ENCODE measurements at regions not wholly inside any gene's neighbourhood (a gene's known extent, or its start where the extent isn't known, plus 50 kb on each side); places are given as distances from the start of the nearest gene placed in this dataset.
"Not testable (repeated sequence)": the region's sequence is repeated elsewhere in the genome, so short reads cannot be mapped to it uniquely, and the experiment has no call there.

DNA sequence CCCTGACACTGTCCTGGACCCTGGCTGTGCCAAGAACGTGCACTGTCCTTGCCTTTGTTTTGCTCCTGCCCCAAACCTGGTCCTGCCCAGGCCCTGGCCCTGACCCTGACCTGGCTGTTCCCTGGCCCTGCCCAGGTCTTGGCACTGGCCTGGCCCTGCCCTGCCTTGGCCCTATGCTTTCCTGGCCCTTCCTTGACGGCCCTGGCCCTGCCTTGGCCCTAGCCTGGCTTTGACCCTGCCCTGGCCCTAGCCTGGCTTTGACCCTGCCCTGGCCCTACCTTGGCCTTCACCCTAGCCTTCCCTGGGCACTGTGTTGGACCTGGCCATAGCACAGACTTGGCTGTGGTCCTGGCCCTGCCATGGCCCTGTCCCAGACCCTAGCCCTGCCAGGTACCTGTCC, 252.9 kb downstream of the TP53TG3F start:
- not testable (repeated sequence) for ATAC-seq

DNA sequence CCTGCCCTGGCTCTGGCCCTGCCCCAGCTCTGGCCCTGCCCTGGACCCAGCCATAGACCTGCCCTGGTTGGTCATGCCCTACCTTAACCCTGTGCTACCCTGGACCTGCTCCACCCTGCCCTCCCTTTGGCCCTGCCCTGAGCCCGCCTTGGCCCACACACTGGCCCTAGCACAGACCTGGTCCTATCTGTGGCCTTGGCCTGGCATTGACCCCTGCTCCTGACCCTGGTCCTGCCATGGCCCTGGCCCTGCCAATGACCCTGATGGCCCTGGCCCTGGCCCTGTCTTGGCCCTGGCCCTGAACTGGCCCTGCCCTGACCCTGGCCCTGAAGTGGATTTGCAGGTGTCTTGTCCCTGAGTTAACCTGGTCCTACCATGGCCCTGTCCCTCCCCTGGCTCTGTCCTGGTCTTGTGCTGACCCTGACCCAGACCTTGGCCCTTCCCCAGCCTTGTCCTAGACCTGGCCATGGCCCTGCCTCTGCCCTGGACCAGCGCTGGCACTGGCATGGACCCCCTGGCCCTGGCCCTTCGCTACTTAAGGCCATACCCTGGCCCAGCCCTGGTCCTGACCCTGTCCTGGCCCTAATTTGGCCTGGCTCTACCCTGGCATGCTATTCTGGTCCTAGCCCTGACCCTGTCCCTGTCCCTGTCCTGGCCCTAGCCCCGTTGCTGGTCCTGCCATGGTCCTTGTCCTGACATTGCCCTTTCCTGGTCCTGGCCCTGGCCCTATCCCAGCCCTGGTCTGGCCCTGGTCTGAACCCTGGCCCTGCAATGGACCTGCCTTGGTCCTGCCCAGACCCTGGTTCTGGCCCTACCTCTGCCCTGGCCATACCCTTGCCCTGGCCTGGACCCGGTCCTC, 253.7 kb downstream of the TP53TG3F start:
- not testable (repeated sequence) for ATAC-seq

DNA sequence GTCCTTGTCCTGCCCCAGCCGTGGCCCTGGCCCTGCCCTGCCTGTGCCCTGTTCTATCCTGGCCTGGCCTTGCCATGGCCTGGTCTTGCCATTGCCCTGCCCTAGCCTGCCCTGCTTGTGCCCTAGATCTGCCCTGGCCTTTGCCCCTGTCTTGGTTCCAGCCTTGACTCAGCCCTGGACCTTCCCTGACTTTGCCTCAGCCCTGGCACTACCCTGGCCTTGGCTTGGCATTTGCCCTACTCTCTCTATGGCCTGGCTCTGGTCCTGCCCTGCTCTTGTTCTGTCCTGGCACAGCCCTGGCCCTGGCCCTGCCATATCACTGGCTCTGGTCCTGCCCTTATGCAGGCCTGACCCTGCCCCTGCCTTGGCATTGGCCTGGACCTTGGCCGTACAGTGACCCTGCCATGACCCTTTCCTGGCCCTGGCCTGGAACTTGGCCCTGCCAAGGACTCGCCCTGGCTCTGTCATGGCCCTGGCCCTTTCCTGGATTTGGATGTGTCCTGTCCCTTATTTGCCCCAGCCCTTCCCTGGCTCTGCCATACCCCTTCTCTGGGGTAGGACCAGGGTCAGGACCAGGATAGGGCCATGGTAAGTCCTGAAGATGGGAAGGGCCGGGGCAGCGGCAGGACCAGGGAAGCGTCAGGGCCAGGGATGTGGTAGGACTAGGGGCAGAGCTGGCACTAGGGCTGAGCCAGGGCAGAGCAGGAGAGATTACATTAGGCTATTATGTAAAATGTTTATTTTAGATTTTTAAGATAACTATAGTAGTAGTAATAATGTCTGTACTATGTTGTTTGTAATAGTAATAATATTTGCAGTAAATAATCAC, 254.5 kb downstream of the TP53TG3F start:
- not testable (repeated sequence) for ATAC-seq

DNA sequence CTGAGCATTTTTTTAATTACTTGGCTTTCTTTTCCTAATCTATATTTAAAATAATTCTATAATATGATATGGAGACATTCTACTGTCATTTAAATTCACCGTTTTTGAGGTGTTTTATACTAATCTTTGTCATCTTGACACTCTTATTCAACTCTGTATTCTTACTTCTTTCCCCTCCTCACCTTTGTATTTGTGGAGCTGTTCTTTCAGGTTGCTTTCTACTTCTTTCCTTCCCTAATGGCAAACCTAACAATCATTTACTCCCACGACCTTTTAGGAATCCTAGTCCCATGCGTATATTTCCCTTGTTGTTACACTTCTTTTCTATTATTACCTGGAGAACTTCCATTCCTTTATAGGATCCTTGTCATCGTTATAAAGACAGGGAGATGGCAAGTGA, 271.8 kb downstream of the TP53TG3F start:
- not testable (repeated sequence) for ATAC-seq

DNA sequence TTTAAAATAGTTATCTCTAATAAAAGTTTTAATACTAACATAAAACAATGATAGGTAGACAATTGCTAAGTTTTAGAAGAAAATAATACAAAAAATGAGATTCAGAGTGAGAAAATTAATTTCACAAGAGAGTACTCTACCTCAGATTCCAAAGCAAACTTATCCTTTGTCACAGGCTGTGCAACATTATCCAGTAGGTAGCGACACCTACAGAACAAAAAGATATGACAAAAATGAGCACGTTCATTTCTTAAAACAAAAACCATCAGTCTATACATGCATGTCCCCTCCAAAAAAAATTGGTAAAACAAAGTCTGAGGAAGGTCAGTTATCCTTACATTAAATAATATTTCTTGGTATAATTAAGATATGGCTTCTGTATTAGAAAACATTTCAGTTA, 275.2 kb downstream of the TP53TG3F start:
- ATAC-seq = not testable (repeated sequence)

DNA sequence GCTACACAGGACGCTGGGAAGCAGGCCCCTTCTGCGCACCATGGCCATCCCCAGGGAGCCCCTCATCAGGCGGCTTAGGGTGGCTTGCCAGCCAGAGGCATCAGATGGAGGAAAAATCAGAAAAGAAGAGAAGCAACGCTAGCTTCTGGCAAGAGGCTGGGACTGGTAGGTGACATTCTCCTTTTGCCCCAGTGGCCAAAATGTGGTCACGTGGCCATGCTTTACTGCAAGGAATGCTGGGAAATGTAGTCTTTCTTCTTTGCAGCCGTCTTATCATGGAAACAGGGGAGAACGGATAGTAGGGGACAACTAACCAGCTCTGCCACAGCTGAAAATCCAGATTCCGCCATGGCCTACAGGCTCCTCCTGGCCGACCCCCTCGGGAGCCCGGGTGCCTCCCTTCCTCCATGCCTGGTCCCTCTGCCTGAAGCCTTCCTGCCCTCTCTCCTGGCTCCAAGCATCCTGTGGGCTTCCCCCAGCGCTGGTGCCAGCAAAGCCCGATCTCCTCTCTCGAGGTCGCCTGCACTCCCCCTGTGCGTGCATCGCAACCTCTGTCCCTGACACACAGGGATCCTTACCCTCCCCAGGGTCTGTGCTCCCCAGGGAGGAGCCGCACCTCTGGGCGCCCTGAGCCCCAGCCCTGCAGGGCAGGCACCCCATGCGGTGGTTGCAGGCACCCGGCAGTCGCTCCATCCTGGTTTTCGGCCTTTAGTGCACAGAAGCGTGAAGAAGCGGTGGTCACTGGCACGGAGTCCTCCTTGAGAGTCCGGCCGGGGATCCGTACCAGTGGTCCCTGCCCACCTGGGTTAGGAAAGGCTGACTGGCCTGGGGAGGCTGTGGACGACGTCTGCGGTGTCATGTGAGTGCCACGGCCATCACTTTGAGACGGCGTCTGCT, 307.7 kb downstream of the TP53TG3F start:
- not testable (repeated sequence) for ATAC-seq

DNA sequence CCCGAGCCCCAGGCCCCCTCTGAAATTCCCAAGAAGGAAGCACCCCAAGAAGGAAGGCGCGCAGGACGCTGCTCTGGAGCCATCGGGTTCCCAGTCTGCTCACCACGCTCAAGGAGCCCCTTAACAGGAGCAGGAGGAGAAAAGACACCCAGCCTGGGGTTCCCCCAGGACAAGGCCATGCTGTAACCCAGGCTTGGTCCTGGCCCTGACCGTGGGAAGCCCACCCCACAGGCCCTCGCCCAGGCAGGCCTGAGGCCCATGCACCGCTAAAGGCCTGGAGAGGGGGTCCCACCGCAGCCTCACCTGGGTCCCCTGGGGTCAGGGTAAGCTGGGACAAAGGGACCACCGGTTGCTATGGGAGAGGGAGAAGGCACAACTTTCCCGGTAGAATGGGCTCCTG, 309.3 kb downstream of the TP53TG3F start:
- ATAC-seq = not testable (repeated sequence)

DNA sequence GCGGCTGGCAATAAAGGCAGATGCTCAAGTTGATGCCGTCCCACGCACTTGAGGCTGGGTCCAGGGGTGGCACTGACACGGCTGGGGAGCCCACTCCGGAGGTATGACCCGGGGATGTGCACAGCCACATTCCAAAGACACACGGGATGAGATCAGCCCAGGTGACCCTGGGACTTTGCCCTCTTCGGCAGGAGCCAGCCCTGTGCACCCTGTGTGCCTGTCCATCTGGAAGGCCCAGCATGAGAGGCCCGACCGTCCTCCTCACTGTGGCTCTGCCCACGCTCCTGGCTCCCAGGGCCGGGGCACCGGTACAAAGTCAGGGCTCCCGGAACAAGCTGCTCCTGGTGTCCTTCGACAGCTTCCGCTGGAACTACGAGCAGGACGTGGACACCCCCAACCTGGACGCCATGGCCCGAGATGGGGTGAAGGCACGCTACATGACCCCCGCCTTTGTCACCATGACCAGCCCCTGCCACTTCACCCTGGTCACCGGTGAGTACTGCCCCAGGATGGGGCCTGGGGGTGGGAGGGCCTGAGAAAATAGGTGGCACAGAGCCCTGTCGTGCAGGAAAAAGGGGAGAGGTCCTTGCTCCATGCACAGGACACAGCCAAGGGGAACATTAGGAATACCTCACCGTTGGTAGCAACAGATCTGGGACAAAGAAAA, 309.9 kb downstream of the TP53TG3F start:
- ATAC-seq = not testable (repeated sequence)

DNA sequence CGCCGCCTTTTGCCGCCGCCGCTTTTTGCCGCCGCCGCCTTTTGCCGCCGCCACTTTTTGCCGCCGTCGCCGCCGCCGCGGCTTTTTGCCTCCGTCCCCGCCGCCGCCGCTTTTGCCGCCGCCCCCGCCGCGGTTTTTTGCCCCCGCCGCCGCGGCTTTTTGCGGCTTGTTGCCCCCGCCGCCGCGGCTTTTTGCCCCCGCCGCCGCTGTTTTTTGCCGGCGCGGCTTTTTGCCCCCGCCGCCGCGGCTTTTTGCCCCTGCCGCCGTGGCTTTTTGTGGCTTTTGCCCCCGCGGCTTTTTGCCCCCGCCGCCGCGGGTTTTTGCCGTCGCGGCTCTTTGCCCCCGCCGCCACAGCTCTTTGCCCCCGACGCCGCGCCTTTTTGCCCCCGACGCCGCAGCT, 311.1 kb downstream of the TP53TG3F start:
- ATAC-seq = not testable (repeated sequence)

DNA sequence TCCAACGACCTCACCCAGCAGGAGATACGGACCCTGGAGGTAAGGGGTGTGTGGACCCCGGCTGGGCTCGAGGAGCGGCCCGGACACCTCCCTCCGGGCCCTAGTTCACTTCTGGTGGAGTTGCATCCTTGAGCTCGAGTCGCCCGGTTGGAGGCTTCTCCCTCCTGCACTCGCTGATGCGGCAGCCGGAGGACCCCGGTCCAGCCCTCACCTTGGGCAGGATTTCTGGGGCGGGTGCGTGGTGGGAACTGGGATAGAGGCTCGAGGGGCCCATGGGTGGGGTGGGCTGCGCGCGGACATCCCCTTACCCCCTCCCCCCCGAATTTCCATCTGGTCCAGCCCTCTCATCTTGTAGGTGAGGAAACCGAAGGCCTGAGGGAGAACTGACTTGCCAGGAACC, 311.8 kb downstream of the TP53TG3F start:
- ATAC-seq = not testable (repeated sequence)

DNA sequence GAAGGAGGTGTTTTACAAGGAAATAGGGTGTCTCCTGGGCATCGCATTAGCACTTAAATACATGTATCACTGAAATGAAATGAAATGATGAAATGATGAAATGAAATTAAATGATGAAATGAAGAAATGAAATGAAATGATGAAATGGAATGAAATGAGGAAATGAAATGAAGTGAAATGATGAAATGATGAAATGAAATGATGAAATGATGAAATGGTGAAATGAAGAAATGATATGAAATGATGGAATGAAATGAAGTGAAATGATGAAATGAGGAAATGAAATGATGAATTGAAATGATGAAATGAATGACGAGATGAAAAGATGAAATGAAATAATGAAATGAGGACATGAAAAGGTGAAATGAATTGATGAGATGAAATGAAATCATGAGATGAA, 314.6 kb downstream of the TP53TG3F start:
- not testable (repeated sequence) for ATAC-seq

DNA sequence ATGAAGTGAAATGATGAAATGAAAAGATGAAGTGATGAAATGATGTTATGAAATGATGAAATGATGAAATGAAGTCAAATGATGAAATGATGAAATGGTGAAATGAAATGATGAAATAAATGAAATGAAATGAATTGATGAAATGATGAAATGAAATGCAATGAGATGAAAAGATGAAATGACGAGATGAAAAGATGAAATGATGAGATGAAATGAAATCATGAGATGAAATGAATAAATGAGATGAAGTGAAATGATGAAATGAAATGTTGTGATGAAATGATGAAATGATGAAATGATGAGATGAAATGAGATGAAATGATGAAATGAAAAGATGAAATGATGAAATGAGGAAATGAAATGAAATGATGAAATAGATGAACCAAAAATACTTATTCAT, 315.3 kb downstream of the TP53TG3F start:
- not testable (repeated sequence) for ATAC-seq

DNA sequence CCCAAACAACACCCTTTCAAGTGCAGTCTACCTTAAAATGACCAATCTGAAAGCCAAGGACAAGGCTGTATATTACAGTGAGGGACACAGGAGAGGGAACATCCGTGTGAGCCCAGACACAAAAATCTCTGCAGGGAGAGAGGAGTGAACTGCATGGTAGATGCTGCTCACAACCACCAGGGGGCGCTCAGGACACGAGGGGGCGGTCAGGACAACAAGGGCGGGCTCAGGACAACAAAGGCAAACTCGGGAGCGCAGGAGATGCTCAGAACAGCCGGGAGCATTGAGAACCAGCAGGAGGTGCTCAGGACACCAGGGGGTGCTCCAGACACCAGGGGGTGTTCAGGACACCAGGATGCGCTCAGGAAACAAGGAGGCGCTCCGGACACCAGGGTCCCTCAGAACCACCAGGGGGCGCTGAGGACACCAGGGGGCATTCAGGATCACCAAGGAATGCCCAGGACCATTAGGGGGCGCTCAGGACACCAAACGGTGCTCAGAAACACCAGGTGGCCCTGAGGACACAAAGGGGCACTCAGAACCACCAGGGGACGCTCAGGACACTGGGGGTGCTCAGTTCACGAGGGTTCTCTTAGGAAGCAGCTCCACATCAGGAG, 357.0 kb downstream of the TP53TG3F start:
- not testable (repeated sequence) for ATAC-seq

DNA sequence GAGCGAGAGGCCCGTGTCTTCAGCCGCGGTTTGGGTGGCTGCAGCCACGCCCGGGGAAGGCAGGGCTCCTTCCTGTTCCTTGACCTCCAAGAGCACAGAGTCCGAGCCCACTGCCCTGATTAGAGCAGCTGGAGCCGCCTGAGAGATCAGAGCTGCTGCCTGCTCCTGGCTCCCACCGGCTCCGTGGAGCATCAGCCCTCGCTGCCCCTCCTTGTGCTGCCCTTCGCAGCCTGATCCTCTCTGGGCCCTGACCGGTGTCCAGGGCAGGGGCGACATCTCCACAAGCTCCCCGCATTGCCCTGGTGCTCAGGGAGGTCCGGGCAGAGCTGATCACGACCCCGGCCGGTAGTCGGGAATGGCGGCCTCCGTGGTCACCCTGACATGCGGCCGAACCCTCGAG, 365.3 kb downstream of the TP53TG3F start:
- not testable (repeated sequence) for ATAC-seq

DNA sequence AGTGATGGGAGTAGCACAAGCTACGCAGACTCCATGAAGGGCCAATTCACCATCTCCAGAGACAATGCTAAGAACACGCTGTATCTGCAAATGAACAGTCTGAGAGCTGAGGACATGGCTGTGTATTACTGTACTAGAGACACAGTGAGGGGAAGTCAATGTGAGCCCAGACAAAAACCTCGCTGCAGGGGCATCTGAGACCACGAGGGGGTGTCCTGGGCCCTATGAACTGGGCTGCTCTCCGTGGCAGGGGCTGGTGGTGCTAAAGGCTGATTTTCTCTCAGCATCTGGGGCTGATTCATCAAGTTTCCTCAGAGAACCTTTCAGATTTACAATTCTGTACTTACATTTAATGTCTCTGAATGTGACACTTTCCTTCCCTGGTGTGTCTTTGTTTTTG, 368.1 kb downstream of the TP53TG3F start:
- not testable (repeated sequence) for ATAC-seq

DNA sequence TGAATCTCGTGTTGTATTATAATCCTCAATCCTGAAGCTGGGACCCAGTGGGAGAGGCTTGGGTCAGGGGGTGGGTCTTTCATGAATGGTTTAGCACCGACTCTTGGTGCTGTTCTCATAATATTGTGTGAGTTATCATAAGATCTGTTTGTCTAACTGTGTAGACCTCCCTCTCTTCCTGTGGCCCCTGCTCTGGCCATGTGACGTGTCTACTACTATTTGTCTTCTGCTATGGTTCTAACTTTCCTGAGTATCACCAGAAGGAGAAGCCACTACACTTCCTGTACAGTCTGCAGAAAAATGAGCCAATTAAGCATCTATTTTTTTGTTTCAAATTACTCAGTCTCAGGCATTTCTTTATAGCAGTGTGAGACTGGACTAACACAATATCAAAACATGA, 379.7 kb downstream of the TP53TG3F start:
- not testable (repeated sequence) for ATAC-seq

DNA sequence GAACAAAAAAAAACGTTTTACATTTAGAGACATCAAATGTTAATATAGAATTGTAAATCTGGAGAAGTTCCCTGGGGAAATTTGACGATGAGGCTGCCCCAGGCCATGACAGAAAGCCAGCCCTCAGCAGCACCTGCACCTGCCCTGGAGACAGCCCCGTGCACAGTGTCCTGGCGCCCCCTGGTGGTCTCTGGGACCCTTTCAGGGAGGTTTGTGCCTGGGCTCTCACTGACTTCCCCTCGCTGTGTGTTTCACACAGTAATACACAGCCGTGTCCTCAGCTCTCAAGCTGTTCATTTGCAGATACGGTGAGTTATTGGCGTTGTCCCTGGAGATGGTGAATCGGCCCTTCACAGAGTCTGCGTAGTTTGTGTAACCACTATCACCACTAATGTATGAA, 385.1 kb downstream of the TP53TG3F start:
- not testable (repeated sequence) for ATAC-seq

Data from activated CD4-positive, CD25-positive, alpha-beta regulatory T cell treated with anti-CD3 and anti-CD28 coated beads, Interleukin-2, amount 50 U/mL, for 24 hours (primary cell).